Tibial nerve (tissue), 4 donors: ENCODE measurements at regions not wholly inside any gene's neighbourhood (a gene's known extent, or its start where the extent isn't known, plus 50 kb on each side); places are given as distances from the start of the nearest gene placed in this dataset.

ENCODE experiments used
- CTCF ChIP-seq, 5 experiments: fragments of 200-600 bp in 3 of 5; fragments of 450-650 bp in 2 of 5; sonication (generic) in 3 of 5; IDR thresholded peaks; one replicate each; pipeline ENCODE4 v1.5.1; 2016 to 2019; ENCODE audit warnings: antibody characterized with exemption in 5 of 5, mild to moderate bottlenecking in 3 of 5, moderate library complexity in 2 of 5
- EP300 ChIP-seq, 2 donors: sonication (generic); formaldehyde crosslinking; IDR thresholded peaks; one replicate each; pipeline ENCODE4 v1.6.1; 2017; ENCODE audit warnings: antibody characterized with exemption in 2 of 2, mild to moderate bottlenecking in 1 of 2

GRCh38 chr5:167285591-167285990 is 1005.9 kb upstream of the WWC1 start:
- TF ChIP-seq EP300 (IDR thresholded peaks at IDR 0.05) (no peak), CTCF (IDR thresholded peaks at IDR 0.05) (no peak)
